PC-3 (cell line): ENCODE measurements at regions not wholly inside any gene's neighbourhood (a gene's known extent, or its start where the extent isn't known, plus 50 kb on each side); places are given as distances from the start of the nearest gene placed in this dataset.

ENCODE experiments used
- ATAC-seq: fragments of 200-7000 bp; cut with Tn5 transposase; 2 replicates; pipeline ENCODE4 v1.9.1; 2020; ENCODE audit warnings: mild to moderate bottlenecking, moderate library complexity
- BruUV-seq: library from RNA; stranded (reverse); fragments of 400-500 nt; replicated peaks from 2 replicates; lab custom pipeline; 2021; lab: Mats Ljungman, UMichigan
- CTCF ChIA-PET: fragments of 300-600 bp; sonication (Branson Sonifier 250); formaldehyde crosslinking; loops from one replicate; lab custom pipeline; 2022; ENCODE audit warnings: antibody characterized with exemption; lab: Charles Lee
- POLR2A ChIA-PET: fragments of 300-600 bp; sonication (Branson Sonifier 250); formaldehyde crosslinking; loops from one replicate; lab custom pipeline; 2022; ENCODE audit warnings: antibody characterized with exemption; ENCODE audit not compliant: unreplicated experiment; lab: Charles Lee
- DNase-seq: peaks from one replicate; pipeline ENCODE4 v3.0.0-alpha.2; 2015
- H2AFZ ChIP-seq: fragments of 300-600 bp; sonication (generic); 2 replicates; pipeline ENCODE4 v1.6.0; 2016; ENCODE audit warnings: antibody characterized with exemption, low read length
- H3F3A ChIP-seq: fragments of 300-600 bp; sonication (generic); one replicate; pipeline ENCODE4 v1.6.0; 2017; ENCODE audit warnings: antibody characterized with exemption, low read length, control low read depth, mild to moderate bottlenecking; ENCODE audit not compliant: unreplicated experiment
- H3K27ac ChIP-seq: fragments of 300-600 bp; sonication (generic); 2 replicates; pipeline ENCODE4 v1.5.1; 2016; ENCODE audit warnings: mild to moderate bottlenecking, low read length
- H3K27me3 ChIP-seq: fragments of 300-600 bp; sonication (generic); 2 replicates; pipeline ENCODE4 v1.6.1; 2016; ENCODE audit warnings: low read length, mixed read lengths
- H3K36me3 ChIP-seq: fragments of 300-600 bp; sonication (generic); 2 replicates; pipeline ENCODE4 v1.6.1; 2016; ENCODE audit warnings: low read depth, mixed run types, low read length, mixed read lengths
- H3K4me1 ChIP-seq: fragments of 300-600 bp; sonication (generic); 2 replicates; pipeline ENCODE4 v1.5.1; 2016; ENCODE audit warnings: low read length; ENCODE audit not compliant: insufficient read depth
- H3K4me2 ChIP-seq: fragments of 300-600 bp; sonication (generic); 2 replicates; pipeline ENCODE4 v1.6.0; 2016; ENCODE audit warnings: low read length
- H3K4me3 ChIP-seq: fragments of 300-600 bp; sonication (generic); 2 replicates; pipeline ENCODE4 v1.5.1; 2016; ENCODE audit warnings: mild to moderate bottlenecking, low read length, mixed read lengths
- H3K79me2 ChIP-seq: fragments of 300-600 bp; sonication (generic); 2 replicates; pipeline ENCODE4 v1.6.1; 2017; ENCODE audit warnings: low read length, mixed read lengths
- H3K9ac ChIP-seq: fragments of 300-600 bp; sonication (generic); 2 replicates; pipeline ENCODE4 v1.6.0; 2016; ENCODE audit warnings: mild to moderate bottlenecking, low read length
- H3K9me2 ChIP-seq: fragments of 300-600 bp; sonication (generic); replicated peaks from 2 replicates; pipeline ENCODE4 v1.6.1; 2016; ENCODE audit warnings: mixed run types, low read length, mixed read lengths
- H3K9me3 ChIP-seq: fragments of 300-600 bp; sonication (generic); 2 replicates; pipeline ENCODE4 v1.6.1; 2016; ENCODE audit warnings: low read length, mixed read lengths
- H4K20me1 ChIP-seq: fragments of 300-600 bp; sonication (generic); 2 replicates; pipeline ENCODE4 v1.6.1; 2016; ENCODE audit warnings: low read length, mixed read lengths
- CTCF ChIP-seq: fragments of 300-600 bp; sonication (generic); conservative IDR thresholded peaks from 2 replicates; pipeline ENCODE4 v1.5.1; 2017; ENCODE audit warnings: antibody characterized with exemption, low read depth, mild to moderate bottlenecking, low read length
- EZH2 ChIP-seq: fragments of 300-600 bp; sonication (generic); IDR thresholded peaks from one replicate; pipeline ENCODE4 v1.6.1; 2017; ENCODE audit warnings: antibody characterized with exemption, mild to moderate bottlenecking, low read length; ENCODE audit not compliant: unreplicated experiment
- EZH2phosphoT487 ChIP-seq: fragments of 300-600 bp; sonication (generic); IDR thresholded peaks from 2 replicates; pipeline ENCODE4 v1.6.1; 2018; ENCODE audit warnings: mild to moderate bottlenecking, antibody characterized with exemption, low read length, borderline replicate concordance
- intact Hi-C: fragments of 100-400 bp; cut with micrococcal nuclease; formaldehyde crosslinking; loops from 2 replicates; pipeline ENCODE4 v1.9.0; 2023

GRCh38 chr2:122780251-122780650 lies 1024.8 kb downstream of the TSN start:
- ChIA-PET POLR2A (no interaction called here), CTCF (no interaction called here)
- Histone ChIP-seq H3K27ac (no peak overlapping the region), H3K27me3 (no peaks in the 10 kb centered on the region), H3K79me2 (no peaks in the 10 kb centered on the region), H3F3A (no peaks in the 10 kb centered on the region), H3K9me3 (no peaks in the 10 kb centered on the region), H3K36me3 (no peaks in the 10 kb centered on the region), H3K4me1 (no peaks in the 10 kb centered on the region), H2AFZ (no peak overlapping the region), H4K20me1 (no peaks in the 10 kb centered on the region), H3K9ac (no peak overlapping the region), H3K9me2 (no peaks in the 10 kb centered on the region), H3K4me3 (no peak overlapping the region), H3K4me2 (no peak overlapping the region)
- ATAC-seq: no peak
- TF ChIP-seq EZH2phosphoT487: no peak
- no peak for TF ChIP-seq CTCF
- no peak for TF ChIP-seq EZH2
- no peak for DNase-seq
- intact Hi-C loops: no loop called here
- no TSS peak for BruUV-seq

DNA sequence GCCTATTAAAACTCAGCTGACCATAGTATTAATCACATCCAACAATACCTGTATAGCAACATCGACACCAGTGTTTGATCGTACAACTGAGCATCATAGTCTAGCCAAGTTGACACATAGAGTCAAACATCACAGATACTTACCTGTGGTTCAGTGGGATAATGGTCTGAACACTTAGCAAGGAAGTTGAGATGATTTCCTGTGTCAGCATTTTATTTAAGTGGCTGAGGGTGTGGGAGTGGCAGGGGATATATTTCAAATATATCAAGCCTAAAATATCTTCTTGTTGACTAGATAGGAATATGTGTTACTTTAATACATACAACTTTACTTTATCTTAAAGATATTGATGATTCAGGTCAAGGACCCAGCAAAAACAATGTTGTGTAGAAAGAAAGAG lies 1038.6 kb downstream of the TSN start:
- Histone ChIP-seq H3K9ac (no peak overlapping the region), H3K27ac (no peak overlapping the region), H3K9me3 (no peaks in the 10 kb centered on the region), H3F3A (no peaks in the 10 kb centered on the region), H3K4me2 (no peak overlapping the region), H2AFZ (no peak overlapping the region), H3K9me2 (0 out of 2 replicates have a peak, but pooled peaks cover 5% of the 10 kb centered on the region), H3K4me3 (no peak overlapping the region), H3K79me2 (no peaks in the 10 kb centered on the region), H3K4me1 (0 out of 2 replicates have a peak, but pooled peaks cover 3% of the 10 kb centered on the region), H3K27me3 (no peaks in the 10 kb centered on the region), H4K20me1 (no peaks in the 10 kb centered on the region), H3K36me3 (no peaks in the 10 kb centered on the region; the same call in 1 of the 2 replicates)
- ATAC-seq (no peak), DNase-seq (no peak)
- TF ChIP-seq EZH2 (no peak), CTCF (no peak), EZH2phosphoT487 (no peak)
- ChIA-PET POLR2A (no interaction called here), CTCF (no interaction called here)
- intact Hi-C loops: no loop called here
- no TSS peak for BruUV-seq

DNA sequence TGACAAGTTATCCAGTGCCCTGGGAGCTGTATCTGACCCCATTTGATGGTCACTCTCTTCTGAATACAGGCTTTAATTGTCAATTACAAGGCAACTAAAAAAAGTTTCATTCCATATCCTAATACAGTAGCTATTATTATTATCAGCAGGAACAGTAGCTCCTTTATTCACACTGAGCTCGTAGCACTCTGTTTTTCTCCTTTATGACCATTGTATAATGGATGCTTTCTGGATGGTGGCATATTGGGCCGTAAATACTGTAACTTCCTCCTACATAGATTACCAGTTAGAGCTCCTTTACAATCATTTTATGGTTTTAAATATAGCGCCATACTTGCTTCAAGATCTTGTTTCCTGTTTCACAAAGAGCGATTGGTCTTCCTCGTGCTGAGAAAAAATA lies 1040.3 kb downstream of the TSN start:
- Histone ChIP-seq H3K79me2 (no peaks in the 10 kb centered on the region), H2AFZ (no peak overlapping the region), H3K4me1 (0 out of 2 replicates have a peak, but pooled peaks cover 3% of the 10 kb centered on the region), H3K9me3 (no peaks in the 10 kb centered on the region), H3K4me2 (no peak overlapping the region), H3K27me3 (no peaks in the 10 kb centered on the region), H3K4me3 (no peak overlapping the region), H3K27ac (no peak overlapping the region), H3K36me3 (no peaks in the 10 kb centered on the region), H3F3A (no peaks in the 10 kb centered on the region), H4K20me1 (no peaks in the 10 kb centered on the region), H3K9ac (no peak overlapping the region), H3K9me2 (0 out of 2 replicates have a peak, but pooled peaks cover 5% of the 10 kb centered on the region)
- BruUV-seq: no TSS peak
- POLR2A ChIA-PET: no interaction called here
- TF ChIP-seq EZH2phosphoT487: no peak
- TF ChIP-seq EZH2: no peak
- TF ChIP-seq CTCF: no peak
- intact Hi-C loops: no loop called here
- ATAC-seq: no peak
- CTCF ChIA-PET: no interaction called here
- DNase-seq: no peak
